ENCODE measurements at regions not wholly inside any gene's neighbourhood (a gene's known extent, or its start where the extent isn't known, plus 50 kb on each side); places are given as distances from the start of the nearest gene placed in this dataset.
"Not testable (repeated sequence)": the region's sequence is repeated elsewhere in the genome, so short reads cannot be mapped to it uniquely, and the experiment has no call there.

DNA sequence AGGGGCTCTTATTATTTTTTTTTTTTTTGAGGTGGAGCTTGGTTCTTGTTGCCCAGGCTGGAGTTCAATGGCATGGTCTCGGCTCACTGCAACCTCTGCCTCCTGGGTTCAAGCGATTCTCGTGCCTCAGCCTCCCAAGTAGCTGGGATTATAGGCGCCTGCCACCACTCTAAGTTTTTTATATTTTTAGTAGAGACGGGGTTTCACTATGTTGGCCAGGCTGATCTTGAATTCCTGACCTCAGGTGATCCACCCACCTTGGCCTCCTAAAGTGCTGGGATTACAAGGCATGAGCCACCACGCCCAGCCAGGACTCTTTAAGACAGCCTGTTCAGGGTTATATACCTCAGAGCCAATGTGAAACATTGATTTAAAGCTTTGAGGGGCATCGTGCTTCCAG lies 669.7 kb upstream of the TPTE start:
- not testable (repeated sequence) for H3K27ac ChIP-seq (ENCODE audit: low read depth in 2 of 2, low read length in 2 of 2); H3K36me3 ChIP-seq (ENCODE audit: control insufficient read depth in 2 of 2, insufficient read depth in 2 of 2, low read length in 2 of 2); H3K27me3 ChIP-seq (ENCODE audit: control insufficient read depth in 2 of 2, insufficient read depth in 2 of 2, low read length in 2 of 2); H3K9ac ChIP-seq (ENCODE audit: low read depth in 1 of 2, low read length in 2 of 2); H3K9me3 ChIP-seq (ENCODE audit: control insufficient read depth in 2 of 2, low read length in 2 of 2); H3K4me1 ChIP-seq (ENCODE audit: control insufficient read depth in 2 of 2, insufficient read depth in 2 of 2, low read length in 2 of 2); H3K4me3 ChIP-seq (ENCODE audit: low read length in 2 of 2)

- H3K4me1 ChIP-seq (ENCODE audit: control insufficient read depth in 2 of 2, insufficient read depth in 2 of 2, low read length in 2 of 2); H3K27ac ChIP-seq (ENCODE audit: low read depth in 2 of 2, low read length in 2 of 2); H3K9me3 ChIP-seq (ENCODE audit: control insufficient read depth in 2 of 2, low read length in 2 of 2); H3K36me3 ChIP-seq (ENCODE audit: control insufficient read depth in 2 of 2, insufficient read depth in 2 of 2, low read length in 2 of 2); H3K9ac ChIP-seq (ENCODE audit: low read depth in 1 of 2, low read length in 2 of 2); H3K4me3 ChIP-seq (ENCODE audit: low read length in 2 of 2); H3K27me3 ChIP-seq (ENCODE audit: control insufficient read depth in 2 of 2, insufficient read depth in 2 of 2, low read length in 2 of 2): not testable (repeated sequence)
Measured at GRCh38 chr21:9857563-9857962, 663.8 kb upstream of the TPTE start.

GRCh38 chr21:9859865-9860264 lies 661.5 kb upstream of the TPTE start:
- not testable (repeated sequence) for H3K4me1 ChIP-seq (ENCODE audit: control insufficient read depth in 2 of 2, insufficient read depth in 2 of 2, low read length in 2 of 2); H3K9ac ChIP-seq (ENCODE audit: low read depth in 1 of 2, low read length in 2 of 2); H3K4me3 ChIP-seq (ENCODE audit: low read length in 2 of 2); H3K36me3 ChIP-seq (ENCODE audit: control insufficient read depth in 2 of 2, insufficient read depth in 2 of 2, low read length in 2 of 2); H3K9me3 ChIP-seq (ENCODE audit: control insufficient read depth in 2 of 2, low read length in 2 of 2); H3K27me3 ChIP-seq (ENCODE audit: control insufficient read depth in 2 of 2, insufficient read depth in 2 of 2, low read length in 2 of 2); H3K27ac ChIP-seq (ENCODE audit: low read depth in 2 of 2, low read length in 2 of 2)

DNA sequence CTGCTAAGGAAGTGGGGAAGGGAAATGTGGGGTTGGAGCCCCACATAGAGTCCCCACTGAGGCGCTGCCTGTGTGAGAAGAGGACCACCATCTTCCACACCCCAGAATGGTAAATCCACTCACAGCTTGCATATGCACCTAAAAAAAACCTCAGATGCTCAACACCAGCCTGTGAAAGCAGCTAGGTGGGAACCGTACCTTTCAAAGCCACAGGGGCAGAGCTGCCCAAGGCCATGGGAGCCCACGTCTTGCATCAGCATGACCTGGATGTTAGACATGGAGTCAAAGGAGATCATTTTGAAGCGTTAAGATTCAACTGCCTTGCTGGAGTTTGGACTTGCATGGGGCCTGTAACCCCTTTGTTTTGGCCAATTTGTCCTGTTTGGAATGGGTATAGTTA lies 658.9 kb upstream of the TPTE start:
- H3K9me3 ChIP-seq (ENCODE audit: control insufficient read depth in 2 of 2, low read length in 2 of 2); H3K4me3 ChIP-seq (ENCODE audit: low read length in 2 of 2); H3K36me3 ChIP-seq (ENCODE audit: control insufficient read depth in 2 of 2, insufficient read depth in 2 of 2, low read length in 2 of 2); H3K4me1 ChIP-seq (ENCODE audit: control insufficient read depth in 2 of 2, insufficient read depth in 2 of 2, low read length in 2 of 2); H3K27me3 ChIP-seq (ENCODE audit: control insufficient read depth in 2 of 2, insufficient read depth in 2 of 2, low read length in 2 of 2); H3K9ac ChIP-seq (ENCODE audit: low read depth in 1 of 2, low read length in 2 of 2); H3K27ac ChIP-seq (ENCODE audit: low read depth in 2 of 2, low read length in 2 of 2): not testable (repeated sequence)

DNA sequence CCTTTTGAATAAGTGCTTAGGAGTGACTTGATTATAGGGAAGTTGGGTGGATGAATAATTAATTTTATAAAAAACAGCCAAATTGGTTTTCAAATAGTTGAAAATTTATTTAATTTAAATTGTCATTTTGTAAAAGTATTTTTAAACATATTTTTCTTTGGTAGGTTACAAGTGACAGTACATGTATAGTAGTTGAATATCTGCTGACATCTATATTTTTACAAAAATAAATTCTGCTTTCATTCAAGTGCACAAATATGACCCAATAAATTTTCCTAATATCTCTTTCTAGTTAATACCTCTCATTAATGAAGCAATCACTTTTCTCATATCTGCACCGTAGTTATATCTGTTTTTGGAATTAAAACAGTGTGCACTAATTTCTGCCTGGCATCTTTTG lies 653.6 kb upstream of the TPTE start:
- not testable (repeated sequence) for H3K27ac ChIP-seq (ENCODE audit: low read depth in 2 of 2, low read length in 2 of 2); H3K27me3 ChIP-seq (ENCODE audit: control insufficient read depth in 2 of 2, insufficient read depth in 2 of 2, low read length in 2 of 2); H3K9ac ChIP-seq (ENCODE audit: low read depth in 1 of 2, low read length in 2 of 2); H3K4me1 ChIP-seq (ENCODE audit: control insufficient read depth in 2 of 2, insufficient read depth in 2 of 2, low read length in 2 of 2); H3K4me3 ChIP-seq (ENCODE audit: low read length in 2 of 2); H3K9me3 ChIP-seq (ENCODE audit: control insufficient read depth in 2 of 2, low read length in 2 of 2); H3K36me3 ChIP-seq (ENCODE audit: control insufficient read depth in 2 of 2, insufficient read depth in 2 of 2, low read length in 2 of 2)

DNA sequence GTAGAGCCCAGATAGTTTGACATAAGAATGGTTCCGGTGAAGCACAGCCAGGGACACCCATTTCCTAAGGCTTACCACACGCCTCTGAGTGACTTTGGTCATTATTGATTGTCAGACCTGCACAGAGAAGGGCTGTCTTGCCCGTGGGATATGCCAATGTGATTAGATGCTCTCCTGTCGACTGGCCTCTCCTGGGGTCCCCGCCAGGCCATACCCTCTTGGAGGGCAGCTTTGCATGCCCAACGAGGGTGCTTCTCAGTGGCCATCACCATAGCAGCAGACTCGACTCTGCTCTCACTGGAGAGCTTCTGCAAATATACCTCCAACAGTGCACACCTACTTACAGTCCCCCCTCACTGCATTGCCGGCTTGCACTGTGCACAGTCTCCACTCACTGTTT lies 648.3 kb upstream of the TPTE start:
- not testable (repeated sequence) for H3K9ac ChIP-seq (ENCODE audit: low read depth in 1 of 2, low read length in 2 of 2); H3K27ac ChIP-seq (ENCODE audit: low read depth in 2 of 2, low read length in 2 of 2); H3K36me3 ChIP-seq (ENCODE audit: control insufficient read depth in 2 of 2, insufficient read depth in 2 of 2, low read length in 2 of 2); H3K9me3 ChIP-seq (ENCODE audit: control insufficient read depth in 2 of 2, low read length in 2 of 2); H3K4me1 ChIP-seq (ENCODE audit: control insufficient read depth in 2 of 2, insufficient read depth in 2 of 2, low read length in 2 of 2); H3K27me3 ChIP-seq (ENCODE audit: control insufficient read depth in 2 of 2, insufficient read depth in 2 of 2, low read length in 2 of 2); H3K4me3 ChIP-seq (ENCODE audit: low read length in 2 of 2)

DNA sequence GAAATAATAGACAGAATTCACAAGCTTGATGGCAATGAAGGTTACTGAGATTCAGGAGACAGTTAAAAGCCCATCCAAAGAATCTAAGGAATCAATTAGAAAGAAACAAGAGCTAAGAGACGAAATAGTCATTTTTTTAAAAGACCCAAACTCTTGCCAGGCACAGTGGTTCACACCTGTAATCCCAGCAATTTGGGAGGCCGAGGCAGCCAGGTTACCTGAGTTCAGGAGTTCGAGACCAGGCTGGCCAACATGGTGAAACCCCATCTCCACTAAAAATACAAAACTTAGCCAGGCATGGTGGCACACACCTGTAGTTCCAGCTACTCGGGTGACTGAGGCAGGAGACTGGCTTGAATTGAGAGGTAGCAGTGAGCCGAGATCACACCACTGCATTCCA lies 647.2 kb upstream of the TPTE start:
- not testable (repeated sequence) for H3K9ac ChIP-seq (ENCODE audit: low read depth in 1 of 2, low read length in 2 of 2); H3K27ac ChIP-seq (ENCODE audit: low read depth in 2 of 2, low read length in 2 of 2); H3K9me3 ChIP-seq (ENCODE audit: control insufficient read depth in 2 of 2, low read length in 2 of 2); H3K4me3 ChIP-seq (ENCODE audit: low read length in 2 of 2); H3K4me1 ChIP-seq (ENCODE audit: control insufficient read depth in 2 of 2, insufficient read depth in 2 of 2, low read length in 2 of 2); H3K27me3 ChIP-seq (ENCODE audit: control insufficient read depth in 2 of 2, insufficient read depth in 2 of 2, low read length in 2 of 2); H3K36me3 ChIP-seq (ENCODE audit: control insufficient read depth in 2 of 2, insufficient read depth in 2 of 2, low read length in 2 of 2)

GRCh38 chr21:9881430-9881829 lies 640.0 kb upstream of the TPTE start:
- H3K9ac ChIP-seq (ENCODE audit: low read depth in 1 of 2, low read length in 2 of 2); H3K36me3 ChIP-seq (ENCODE audit: control insufficient read depth in 2 of 2, insufficient read depth in 2 of 2, low read length in 2 of 2); H3K9me3 ChIP-seq (ENCODE audit: control insufficient read depth in 2 of 2, low read length in 2 of 2); H3K4me1 ChIP-seq (ENCODE audit: control insufficient read depth in 2 of 2, insufficient read depth in 2 of 2, low read length in 2 of 2); H3K4me3 ChIP-seq (ENCODE audit: low read length in 2 of 2); H3K27ac ChIP-seq (ENCODE audit: low read depth in 2 of 2, low read length in 2 of 2); H3K27me3 ChIP-seq (ENCODE audit: control insufficient read depth in 2 of 2, insufficient read depth in 2 of 2, low read length in 2 of 2): not testable (repeated sequence)

- not testable (repeated sequence) for H3K9me3 ChIP-seq (ENCODE audit: control insufficient read depth in 2 of 2, low read length in 2 of 2); H3K4me3 ChIP-seq (ENCODE audit: low read length in 2 of 2); H3K27ac ChIP-seq (ENCODE audit: low read depth in 2 of 2, low read length in 2 of 2); H3K27me3 ChIP-seq (ENCODE audit: control insufficient read depth in 2 of 2, insufficient read depth in 2 of 2, low read length in 2 of 2); H3K9ac ChIP-seq (ENCODE audit: low read depth in 1 of 2, low read length in 2 of 2); H3K36me3 ChIP-seq (ENCODE audit: control insufficient read depth in 2 of 2, insufficient read depth in 2 of 2, low read length in 2 of 2); H3K4me1 ChIP-seq (ENCODE audit: control insufficient read depth in 2 of 2, insufficient read depth in 2 of 2, low read length in 2 of 2)
Measured at GRCh38 chr21:9883047-9883446, 638.3 kb upstream of the TPTE start.

DNA sequence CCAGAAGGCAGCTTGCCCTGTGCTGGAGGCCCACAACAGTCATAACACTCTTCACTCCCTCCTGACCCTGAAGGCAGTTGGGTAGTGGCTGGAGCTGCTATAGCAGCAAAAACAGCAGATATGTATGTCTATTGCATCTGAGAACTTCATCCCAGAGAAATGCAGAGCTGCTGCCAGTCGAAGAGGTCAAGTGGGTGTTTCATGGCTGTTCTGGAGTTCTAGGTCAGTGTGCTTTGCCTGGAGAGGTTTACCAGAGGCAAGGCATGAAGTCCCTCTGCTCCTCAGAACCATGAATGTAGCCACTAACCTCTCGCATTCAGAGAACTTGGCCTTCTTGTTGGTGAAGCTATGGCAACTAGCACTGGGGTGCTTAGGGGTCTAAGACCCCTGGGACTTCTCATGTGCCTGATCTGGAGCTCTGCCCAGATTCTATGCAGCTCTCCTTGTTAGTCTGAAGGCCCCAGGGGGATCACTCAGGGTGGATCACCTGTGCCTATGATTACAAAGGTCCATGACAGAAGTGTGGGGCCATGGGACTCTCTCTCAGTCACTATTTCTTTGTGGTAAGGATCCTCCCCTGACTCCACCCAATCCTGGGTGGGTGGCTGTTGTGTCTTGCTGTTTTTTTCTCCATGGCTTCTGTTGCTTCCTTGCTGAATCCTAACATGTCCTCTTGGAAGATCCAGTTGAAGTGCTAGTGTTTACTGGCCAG lies 637.7 kb upstream of the TPTE start:
- H3K36me3 ChIP-seq (ENCODE audit: control insufficient read depth in 2 of 2, insufficient read depth in 2 of 2, low read length in 2 of 2); H3K27me3 ChIP-seq (ENCODE audit: control insufficient read depth in 2 of 2, insufficient read depth in 2 of 2, low read length in 2 of 2); H3K27ac ChIP-seq (ENCODE audit: low read depth in 2 of 2, low read length in 2 of 2); H3K4me3 ChIP-seq (ENCODE audit: low read length in 2 of 2); H3K4me1 ChIP-seq (ENCODE audit: control insufficient read depth in 2 of 2, insufficient read depth in 2 of 2, low read length in 2 of 2); H3K9ac ChIP-seq (ENCODE audit: low read depth in 1 of 2, low read length in 2 of 2); H3K9me3 ChIP-seq (ENCODE audit: control insufficient read depth in 2 of 2, low read length in 2 of 2): not testable (repeated sequence)

DNA sequence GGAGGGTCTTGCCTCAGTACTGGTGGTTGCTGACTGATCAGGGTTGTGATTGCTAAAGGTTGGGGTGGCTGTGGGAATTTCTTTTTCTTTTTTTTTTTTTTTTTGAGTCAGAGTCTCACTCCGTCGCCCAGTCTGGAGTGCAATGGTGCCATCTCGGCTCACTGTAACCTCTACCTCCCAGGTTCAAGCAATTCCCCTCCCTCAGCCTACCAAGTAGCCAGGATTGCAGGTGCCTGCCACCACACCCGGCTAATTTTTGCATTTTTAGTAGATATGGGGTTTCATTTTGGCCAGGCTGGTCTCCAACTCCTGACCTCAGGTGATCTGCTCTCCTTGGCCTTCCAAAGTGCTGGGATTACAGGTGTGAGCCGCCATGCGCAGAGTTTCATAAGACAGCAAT lies 632.9 kb upstream of the TPTE start:
- H3K27ac ChIP-seq (ENCODE audit: low read depth in 2 of 2, low read length in 2 of 2); H3K4me3 ChIP-seq (ENCODE audit: low read length in 2 of 2); H3K4me1 ChIP-seq (ENCODE audit: control insufficient read depth in 2 of 2, insufficient read depth in 2 of 2, low read length in 2 of 2); H3K9me3 ChIP-seq (ENCODE audit: control insufficient read depth in 2 of 2, low read length in 2 of 2); H3K36me3 ChIP-seq (ENCODE audit: control insufficient read depth in 2 of 2, insufficient read depth in 2 of 2, low read length in 2 of 2); H3K9ac ChIP-seq (ENCODE audit: low read depth in 1 of 2, low read length in 2 of 2); H3K27me3 ChIP-seq (ENCODE audit: control insufficient read depth in 2 of 2, insufficient read depth in 2 of 2, low read length in 2 of 2): not testable (repeated sequence)

Data from mucosa of rectum (tissue), 2 donors.